GM12891 (cell line): ENCODE measurements at regions not wholly inside any gene's neighbourhood (a gene's known extent, or its start where the extent isn't known, plus 50 kb on each side); places are given as distances from the start of the nearest gene placed in this dataset.

ENCODE experiments used
- POLR2A ChIP-seq: IDR thresholded peaks from 2 replicates; pipeline ENCODE4 v1.6.1; 2011; ENCODE audit warnings: low read depth, low read length, control low read depth
- POLR2AphosphoS5 ChIP-seq: IDR thresholded peaks from 2 replicates; pipeline ENCODE4 v1.6.1; 2011; ENCODE audit warnings: low read depth, low read length, control low read depth
- TAF1 ChIP-seq: IDR thresholded peaks from 2 replicates; pipeline ENCODE4 v1.6.1; 2011; ENCODE audit warnings: low read depth, low read length, control low read depth

GRCh38 chr12:93018610-93019009, 89.5 kb upstream of the EEA1 start:
- TF ChIP-seq POLR2A: no peak
- TF ChIP-seq TAF1: no peak
- no peak for TF ChIP-seq POLR2AphosphoS5
